GM18870 (cell line): ENCODE measurements at regions not wholly inside any gene's neighbourhood (a gene's known extent, or its start where the extent isn't known, plus 50 kb on each side); places are given as distances from the start of the nearest gene placed in this dataset.
A peak's percentile ranks its signal among the peaks of the same experiment; 100 is the strongest.
"Not testable (repeated sequence)": the region's sequence is repeated elsewhere in the genome, so short reads cannot be mapped to it uniquely, and the experiment has no call there.

Experiments used
- ATAC-seq: cut with Tn5 transposase; IDR thresholded peaks from one replicate; pipeline ENCODE4 v1.9.1; 2021; ENCODE audit warnings: moderate library complexity; ENCODE audit not compliant: unreplicated experiment

DNA sequence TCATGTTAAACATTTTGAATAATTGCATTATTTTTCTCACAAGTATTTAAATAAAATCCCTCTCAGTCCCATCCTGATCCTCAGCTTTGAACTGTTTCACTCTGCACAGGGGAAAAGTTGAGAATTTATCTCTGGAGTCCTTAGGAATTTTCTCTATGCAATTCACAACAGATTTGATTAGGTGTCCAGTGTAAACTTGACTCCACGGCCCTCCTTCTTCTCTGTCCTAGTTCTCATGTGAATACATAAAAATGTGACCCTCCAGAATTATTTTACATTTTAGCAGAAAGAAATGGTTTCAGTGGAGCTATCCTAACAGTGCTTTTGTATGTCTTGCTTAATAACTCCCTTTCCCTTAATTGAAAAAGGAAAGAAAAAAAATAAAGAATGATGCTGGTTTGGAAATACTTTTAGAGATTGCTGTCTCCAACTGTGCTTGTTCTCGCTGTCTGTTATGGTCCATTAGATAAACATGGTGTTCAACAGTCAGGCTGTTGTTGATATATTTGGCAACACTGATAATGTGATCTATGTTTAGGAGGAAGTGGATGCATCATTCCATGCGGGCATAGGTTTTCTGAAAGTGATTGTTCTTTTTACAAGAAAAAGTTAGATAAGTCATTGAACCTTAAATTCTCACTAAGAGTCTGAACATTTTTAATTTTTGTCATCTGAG, 599.4 kb upstream of the CITED2 start:
- ATAC-seq, result no peak

DNA sequence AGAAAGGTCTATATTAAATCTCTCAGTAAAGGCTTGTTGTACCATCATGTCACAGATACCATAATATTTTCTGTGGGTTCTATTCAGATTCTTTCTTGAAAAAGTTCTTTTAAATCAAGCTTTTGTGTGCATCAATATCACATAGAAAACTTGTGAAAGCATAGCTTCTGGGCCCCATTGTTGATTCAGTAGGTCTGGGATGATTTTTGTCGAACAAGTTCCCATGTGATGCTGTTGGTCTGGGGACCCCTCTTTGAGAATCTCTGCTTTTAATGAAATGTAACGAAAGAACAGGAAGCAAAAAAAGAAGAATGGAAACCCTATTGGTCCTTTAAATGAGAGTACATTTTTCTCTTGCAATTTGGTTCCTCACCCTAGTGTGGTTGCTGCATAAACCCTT, 597.7 kb upstream of the CITED2 start:
- ATAC-seq, result no peak

DNA sequence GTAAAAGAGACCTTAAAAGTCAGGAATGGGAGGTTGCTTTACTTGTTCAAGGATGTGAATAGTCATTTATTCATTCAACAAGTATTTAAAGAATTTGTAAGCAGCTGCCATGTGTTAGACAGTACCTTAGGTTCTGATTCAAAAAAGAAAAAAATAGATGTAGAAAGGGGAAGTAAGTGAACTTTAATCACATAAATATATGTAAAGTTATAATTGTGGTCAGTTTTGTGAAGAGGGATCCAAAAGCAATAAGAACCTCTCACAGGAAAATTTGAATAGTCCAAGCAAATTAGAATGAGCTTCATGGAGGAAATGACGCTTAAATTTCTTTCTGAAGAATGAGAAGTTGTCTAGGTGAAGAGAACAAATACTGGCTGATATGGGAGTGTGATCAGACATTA, 596.1 kb upstream of the CITED2 start:
- no peak for ATAC-seq

DNA sequence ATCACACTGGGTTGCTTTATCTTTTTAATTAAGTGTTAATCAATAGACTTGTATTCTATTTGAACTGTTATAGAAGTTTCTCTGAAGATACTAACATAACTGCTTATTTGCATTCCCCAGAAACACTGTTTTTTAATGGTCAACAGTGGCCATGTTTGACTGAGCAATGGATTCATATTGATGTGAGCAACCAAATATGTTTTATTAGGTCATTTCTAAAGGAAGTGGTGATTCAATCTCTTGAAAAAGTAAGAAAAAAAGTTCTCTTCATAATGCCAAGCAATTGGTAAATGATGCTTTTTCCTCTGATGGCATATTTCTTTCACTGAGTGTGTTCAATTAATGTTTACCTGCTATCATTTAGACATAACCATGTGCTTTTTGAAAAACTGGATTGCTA, 593.0 kb upstream of the CITED2 start:
- ATAC-seq, result no peak

DNA sequence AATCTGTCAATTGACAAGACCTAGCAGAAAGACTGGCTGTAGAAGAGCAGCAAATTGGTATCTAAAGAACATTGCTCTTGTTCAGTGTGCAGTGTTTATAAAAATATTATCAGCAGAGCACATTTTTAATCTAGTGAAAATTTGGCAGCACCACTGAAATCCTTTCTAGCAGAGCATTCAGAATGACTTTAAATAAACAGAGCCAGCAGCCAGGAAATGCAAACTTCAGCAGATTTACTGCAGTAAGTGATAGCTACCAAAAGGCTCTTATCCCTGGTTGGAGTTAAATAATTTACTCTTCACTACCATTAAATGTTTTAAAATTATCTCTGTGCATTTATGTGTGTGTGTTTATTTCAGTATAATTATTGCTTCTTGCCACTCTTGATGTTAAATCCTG, 590.9 kb upstream of the CITED2 start:
- ATAC-seq, result no peak

DNA sequence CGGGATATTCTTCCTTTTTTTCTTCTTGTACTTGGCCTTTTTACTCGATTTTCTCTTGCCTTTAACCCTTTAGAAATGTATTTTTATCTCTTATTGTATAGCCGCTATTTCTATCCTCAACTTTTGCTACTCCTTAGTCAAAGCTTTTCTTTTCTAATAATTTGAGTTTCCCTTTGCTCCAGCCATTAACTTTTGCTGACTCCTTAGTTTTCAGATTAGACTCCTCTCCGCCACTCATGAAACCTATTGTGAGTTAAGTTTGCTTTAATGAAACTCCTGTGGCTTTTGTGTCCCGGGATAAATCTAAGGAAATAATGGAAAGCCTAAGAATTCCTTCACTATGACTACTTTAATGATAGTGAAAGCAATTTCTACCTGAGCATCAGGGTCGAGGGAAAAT, 590.3 kb upstream of the CITED2 start:
- no peak for ATAC-seq

DNA sequence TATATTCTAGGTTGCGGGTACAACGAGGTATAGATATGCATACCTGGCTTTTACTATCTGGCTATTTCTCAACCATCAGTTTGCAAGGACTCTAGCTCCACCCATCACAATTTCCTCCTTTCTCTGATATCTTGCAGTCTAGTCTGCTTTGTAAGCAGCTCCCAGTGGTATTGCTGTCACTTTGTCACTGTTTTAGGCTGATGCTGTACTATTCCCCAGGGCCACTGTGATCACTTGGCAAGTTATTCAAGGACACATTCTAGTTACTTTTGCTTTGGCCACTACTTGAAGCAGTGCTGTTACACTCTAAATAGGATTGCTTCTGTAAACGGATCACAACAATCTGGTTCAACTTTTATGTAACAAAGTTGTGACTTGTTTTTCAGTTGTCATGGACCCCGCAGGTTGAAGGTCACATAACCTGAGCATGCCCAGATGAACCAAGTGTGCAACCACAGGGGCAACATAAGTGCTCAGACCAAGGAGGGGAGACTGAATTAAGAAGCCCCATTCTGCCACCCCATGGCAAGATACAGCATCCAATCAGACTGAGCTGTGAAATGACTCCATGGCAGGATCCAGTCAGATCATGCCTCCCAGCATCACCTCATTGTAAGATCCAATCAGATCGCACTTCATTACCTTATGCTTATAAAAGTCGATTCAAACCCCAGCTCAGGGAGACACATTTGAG, 588.4 kb upstream of the CITED2 start:
- no peak for ATAC-seq

DNA sequence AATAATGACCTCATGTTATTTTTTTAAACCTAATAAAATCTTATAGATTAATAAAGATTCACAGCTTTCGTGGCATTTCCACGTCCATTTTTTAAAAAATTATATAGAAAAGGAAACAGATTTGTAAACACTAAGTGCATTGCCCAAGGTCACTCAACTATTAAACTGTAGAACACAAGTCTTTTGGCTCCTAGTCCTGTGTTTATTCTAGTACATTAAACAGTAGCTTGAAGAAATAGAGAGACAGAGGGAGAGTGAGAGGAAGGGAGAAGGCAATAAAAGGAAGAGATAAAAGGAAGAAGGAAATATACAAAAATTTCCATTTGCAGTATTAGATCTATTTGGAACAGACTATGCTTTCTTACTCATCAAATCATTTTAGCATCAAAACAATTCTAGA, 586.7 kb upstream of the CITED2 start:
- no peak for ATAC-seq

DNA sequence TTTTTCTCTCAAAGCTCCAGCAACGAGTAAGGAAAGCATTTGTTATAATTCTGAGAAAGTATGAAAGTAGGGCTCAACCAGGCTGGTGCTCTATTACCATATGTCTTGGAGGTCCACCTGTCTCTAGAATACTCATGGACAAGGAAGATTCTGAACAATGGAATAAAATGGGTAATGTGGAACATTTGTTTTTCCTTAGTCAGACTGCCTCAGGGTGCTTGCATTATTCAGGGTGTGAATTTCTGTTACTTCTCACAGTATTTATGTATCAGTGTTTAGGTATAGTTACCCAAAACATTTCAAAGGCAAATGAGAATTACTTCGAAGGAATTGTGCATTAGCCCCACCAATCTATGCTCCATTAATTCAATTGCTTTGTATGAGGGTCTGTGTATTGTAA, 586.2 kb upstream of the CITED2 start:
- ATAC-seq, result no peak

DNA sequence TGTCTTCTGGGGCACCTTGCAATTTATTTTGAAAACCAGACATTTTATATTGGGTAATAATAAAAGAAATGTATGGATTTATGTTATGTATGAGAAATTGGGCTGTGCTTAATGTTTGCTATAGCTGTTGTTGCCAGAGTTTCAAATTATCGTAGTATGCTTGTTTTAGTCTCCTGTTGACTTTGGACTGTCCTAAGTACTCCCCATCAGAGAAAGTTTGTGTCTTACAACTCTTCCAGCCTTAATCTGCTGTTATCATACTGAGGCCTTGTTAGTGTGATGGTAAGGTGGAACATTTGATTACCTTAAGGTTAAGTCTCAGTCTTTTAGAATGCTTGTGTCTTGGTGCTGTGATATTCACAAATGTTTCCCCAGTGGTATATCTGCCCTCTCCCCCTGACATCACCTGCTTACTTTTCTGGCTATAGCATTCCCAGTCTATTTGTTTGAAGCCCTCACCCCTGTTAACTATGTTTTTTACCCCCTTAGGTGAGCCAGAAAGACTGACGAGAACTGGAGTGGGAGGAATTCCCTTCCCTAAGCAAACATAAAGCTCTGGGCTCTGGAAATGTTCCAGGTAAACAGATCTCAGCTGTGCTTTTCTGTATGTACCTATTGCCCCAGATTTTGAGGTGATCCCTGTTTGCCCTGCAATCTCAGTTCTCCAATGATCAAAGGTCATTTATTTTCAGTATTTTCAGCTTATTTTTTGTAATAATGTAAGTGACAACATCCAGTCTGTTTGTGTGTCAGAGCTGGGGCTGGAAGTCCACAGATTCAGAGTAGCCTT, 581.1 kb upstream of the CITED2 start:
- ATAC-seq, result no peak

DNA sequence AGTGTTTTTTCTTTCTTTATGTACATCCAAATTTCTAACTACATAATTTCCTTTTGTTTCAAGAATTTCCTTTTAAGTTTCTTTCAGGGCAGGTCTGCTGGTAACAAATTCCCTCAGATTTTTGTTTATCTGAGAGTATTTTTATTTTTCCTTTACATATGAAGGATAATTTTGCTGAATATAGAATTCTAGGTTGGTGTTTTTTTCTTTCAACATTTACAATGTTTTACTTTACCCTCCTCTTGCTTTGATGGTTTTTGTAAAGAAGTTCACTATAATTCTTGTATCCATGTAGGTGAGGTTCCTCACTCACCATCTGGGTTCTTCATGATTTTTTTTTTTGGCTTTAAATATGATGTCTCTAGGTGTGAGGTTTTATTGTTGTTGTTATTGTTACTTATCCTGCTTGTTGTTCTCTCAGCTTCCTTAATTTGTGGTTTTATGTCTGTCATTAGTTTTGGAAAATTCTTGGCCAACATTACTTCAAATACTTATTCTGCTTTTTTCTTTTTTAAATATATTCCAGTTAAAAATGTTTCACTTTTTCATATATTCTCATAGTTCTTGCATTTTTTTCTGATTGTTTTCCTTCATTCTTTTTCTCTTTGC, 580.1 kb upstream of the CITED2 start:
- ATAC-seq, result no peak

DNA sequence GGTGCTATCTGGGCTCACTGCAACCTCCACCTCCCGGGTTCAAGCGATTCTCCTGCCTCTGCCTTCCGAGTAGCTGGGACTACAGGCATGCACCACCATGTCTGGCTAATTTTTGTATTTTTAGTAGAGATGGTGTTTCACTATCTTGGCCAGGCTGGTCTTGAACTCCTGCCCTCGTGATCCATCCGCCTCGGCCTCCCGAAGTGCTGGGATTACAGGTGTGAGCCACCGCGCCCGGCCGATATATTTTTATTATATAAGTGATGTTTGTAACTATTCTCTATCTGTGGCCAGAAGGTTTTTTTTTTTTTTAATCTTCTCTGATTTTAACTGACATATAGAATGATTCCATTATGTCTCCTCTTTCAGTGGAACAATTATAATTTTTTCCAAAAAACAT, 579.3 kb upstream of the CITED2 start:
- ATAC-seq, result not testable (repeated sequence)

DNA sequence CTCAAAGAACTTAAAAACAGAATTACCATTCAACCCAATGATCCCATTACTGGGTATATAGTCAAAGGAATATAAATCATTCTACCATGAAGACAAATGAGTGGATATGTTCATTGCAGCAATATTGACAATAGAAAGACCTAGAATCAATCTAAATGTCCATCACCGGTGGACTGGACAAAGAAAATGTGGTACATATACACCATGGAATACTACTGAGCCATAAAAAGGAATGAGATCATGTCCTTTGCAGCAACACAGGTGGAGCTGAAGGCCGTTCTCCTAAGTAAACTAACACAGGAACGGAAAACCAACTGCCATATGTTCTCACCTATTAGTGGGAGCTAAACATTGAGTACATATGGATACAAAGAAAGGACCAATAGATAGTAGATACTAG, 576.7 kb upstream of the CITED2 start:
- no peak for ATAC-seq

DNA sequence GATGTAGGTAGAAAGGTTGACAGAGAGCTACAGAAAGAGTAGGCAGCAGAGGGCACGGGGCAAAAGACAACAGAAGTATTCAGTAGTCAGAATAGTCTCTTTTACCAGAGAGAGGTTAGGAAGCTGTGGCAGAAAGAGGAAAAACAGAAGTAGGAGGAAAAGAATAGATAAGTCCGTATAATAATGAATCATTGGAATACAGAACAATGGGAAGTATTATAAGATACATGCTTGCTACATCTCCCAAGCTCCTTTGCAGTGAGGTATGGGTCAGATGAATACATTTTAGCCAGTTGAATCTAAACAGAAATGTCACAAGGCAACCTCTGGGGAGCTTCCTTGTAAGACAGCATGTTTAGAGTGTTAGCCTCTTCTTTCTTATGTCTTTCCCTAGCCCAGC, 570.5 kb upstream of the CITED2 start:
- ATAC-seq, result no peak

DNA sequence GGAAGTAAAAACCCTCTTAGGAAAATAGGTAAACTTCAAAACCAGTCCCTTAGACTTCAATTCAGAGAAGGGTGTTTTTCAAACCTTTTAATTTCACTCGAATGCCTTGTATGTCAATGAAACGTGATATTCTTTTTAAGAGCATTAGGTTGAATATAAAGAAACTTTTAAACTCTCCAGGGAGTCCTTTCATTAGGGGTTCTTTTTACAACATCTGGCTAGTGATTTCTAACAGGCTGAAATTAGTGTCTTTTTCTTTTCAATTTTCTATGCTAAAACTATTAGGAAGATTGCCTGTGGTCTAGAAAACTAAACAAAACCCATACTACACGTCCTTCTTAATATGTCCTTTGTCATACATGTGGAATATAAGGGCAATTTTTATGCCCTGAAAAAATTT, 569.7 kb upstream of the CITED2 start:
- ATAC-seq, result no peak

DNA sequence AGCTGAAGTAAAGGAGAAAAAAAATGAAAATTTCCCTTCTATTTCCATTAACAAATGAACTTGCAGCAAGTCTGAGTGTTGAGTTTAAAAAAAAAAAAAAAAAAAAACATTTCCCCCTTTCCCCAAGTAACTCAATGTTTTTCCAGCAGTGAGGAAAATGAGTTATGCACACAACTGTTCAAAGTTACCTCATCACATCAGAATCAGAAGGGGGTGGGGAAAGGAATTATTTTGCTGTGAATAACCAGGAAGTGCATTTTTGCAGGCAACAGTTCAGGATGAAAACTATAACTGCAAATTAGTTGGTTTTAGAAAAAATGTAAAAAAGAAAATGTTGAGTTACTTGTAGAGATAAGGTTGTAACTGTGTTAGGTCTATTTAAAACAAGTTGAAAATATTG, 568.9 kb upstream of the CITED2 start:
- ATAC-seq, result no peak

DNA sequence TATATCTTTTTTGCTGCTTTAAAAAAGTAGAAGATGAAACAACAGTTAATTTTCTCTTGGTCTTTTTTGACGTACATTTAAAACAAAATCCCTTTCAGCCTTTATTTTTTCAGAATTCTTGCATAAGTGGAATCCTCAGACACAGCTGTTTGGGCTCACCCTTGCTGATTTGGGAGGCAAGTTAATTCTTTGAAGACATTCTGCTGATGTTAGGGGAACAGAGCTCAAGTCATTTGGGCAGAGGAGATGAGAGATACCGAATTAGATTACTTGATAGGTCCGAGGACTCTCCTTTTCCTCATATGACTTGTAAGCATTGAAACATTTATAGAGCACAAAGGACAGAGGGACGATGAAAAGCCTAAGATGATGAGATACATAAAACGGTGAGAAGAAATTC, 567.9 kb upstream of the CITED2 start:
- ATAC-seq, result no peak

DNA sequence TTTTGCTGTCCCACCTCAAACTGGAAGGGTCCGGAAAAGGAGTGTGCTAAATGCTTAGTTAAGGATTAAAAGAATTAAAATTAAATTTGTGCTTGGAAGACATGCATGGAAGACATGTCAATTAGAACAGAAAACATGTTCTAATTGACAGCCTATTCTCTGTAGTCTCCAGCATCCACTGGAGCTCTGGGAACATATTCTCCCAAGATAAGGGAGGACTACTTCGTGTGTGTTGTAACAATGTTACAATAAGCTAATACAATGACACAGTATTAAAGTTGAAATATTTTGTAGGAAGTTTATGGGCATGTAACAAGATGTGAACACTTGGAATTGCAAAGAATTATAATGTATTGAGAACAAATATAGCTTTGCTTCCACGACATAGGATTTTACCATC, 567.4 kb upstream of the CITED2 start:
- no peak for ATAC-seq

DNA sequence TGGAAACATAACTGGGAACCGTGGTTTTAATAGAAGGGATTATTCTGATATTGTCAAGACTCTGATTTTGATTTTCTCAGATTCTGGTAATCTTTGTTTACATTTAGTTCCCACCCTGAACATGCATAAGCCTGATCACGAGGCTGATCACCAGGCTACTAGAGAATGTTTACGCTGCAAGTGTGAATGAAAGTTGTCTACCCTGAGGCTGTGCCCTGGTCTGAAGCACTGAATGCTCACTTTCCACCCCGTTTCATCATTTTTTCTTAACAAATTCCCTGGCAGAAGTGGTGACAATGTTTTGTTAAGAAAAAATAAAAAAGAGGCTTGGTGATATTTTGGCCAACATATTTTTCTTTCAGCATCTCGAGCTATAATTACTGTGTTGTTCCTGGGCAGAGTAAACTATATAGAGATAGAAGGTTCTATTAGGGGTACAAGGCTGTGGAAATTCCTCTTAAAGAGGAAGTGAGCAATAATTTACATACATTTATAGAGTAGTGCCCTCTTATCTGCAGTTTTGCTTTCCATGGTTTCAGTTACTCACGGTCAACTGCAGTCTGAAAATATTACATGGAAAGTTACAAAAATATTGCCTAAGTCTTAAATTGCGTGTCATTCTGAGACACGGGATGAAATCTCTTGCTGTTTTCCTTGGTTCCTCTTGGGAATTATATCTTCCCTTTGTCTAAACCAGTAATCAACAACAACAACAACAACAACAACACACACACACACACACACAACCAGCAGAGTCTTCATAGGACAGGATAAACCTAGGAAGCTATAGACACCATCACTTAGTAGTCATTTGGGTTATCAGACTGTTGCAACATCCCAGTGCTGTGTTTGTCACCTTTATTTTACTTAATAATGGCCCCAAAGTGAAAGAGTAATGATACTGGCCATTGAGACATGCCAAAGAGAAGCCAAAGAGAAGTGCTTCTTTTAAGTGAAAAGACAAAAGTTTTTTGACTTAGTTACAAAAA, 566.6 kb upstream of the CITED2 start:
- ATAC-seq, result peak; percentile 96

DNA sequence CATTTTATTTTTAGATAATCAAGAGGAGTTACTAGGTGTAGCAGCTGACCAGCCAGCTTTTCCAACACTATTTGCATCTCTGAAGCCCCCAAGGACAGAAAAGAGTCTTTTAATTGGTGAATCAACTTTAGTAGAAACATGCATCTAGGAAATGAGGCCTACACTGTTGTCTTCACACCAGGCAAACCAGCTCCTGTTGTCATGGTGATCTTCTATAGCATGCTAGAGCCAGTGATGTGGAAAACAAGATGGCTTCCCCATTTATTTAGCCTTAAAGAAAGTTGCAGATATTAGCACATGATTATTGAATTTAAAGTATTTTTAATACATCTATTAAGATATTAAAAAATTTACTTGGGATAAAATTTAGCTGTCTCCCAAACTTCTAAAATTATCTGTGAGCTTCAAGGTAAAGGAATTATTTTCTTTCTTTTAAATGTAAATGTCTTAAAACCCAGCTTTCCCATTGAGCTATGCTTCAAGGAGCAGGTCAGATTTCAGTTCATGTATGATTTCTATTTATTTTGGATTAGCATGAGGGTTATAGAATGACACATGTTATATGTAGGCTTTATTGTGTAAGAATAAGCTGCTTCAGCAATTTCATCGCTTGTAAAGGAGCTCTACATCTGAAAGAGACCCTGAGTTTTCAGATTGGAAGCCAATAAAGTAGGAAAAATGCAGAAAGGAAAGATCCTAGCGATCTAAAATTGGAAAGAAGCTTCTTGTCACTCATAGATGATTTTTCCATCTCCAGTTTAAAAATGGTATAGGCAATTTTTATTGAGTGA, 564.9 kb upstream of the CITED2 start:
- no peak for ATAC-seq
